ENCODE measurements at regions not wholly inside any gene's neighbourhood (a gene's known extent, or its start where the extent isn't known, plus 50 kb on each side); places are given as distances from the start of the nearest gene placed in this dataset.

DNA sequence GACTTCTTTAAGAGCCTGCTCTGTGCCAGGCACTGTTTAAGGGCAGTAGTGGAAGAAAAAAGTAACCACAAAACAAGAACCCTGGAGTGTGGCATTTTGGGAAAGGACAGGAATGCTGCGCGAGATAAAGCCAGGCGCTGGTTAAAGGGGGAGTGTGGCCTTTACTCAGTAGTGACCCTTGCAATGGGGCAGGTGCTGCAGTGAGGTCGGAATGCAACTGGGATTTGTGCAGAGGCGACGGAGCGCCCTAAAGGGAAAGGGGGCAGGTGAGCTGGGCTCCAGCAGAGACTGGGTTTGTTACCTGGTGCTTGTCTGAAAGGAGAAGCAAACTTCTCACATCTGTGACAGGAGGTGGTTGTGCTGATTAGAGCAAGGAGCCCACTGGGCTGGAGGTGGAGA lies 263.6 kb downstream of the ACTR3B start:
- TF ChIP-seq POLR2A (IDR thresholded peaks at IDR 0.05): no peak
- TF ChIP-seq, protein P1, sequence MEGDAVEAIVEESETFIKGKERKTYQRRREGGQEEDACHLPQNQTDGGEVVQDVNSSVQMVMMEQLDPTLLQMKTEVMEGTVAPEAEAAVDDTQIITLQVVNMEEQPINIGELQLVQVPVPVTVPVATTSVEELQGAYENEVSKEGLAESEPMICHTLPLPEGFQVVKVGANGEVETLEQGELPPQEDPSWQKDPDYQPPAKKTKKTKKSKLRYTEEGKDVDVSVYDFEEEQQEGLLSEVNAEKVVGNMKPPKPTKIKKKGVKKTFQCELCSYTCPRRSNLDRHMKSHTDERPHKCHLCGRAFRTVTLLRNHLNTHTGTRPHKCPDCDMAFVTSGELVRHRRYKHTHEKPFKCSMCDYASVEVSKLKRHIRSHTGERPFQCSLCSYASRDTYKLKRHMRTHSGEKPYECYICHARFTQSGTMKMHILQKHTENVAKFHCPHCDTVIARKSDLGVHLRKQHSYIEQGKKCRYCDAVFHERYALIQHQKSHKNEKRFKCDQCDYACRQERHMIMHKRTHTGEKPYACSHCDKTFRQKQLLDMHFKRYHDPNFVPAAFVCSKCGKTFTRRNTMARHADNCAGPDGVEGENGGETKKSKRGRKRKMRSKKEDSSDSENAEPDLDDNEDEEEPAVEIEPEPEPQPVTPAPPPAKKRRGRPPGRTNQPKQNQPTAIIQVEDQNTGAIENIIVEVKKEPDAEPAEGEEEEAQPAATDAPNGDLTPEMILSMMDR (IDR thresholded peaks at IDR 0.05): no peak
